GM23248 (cell line): ENCODE measurements at regions not wholly inside any gene's neighbourhood (a gene's known extent, or its start where the extent isn't known, plus 50 kb on each side); places are given as distances from the start of the nearest gene placed in this dataset.

Source experiments
- DNase-seq: peaks from one replicate; pipeline ENCODE4 v3.0.0-alpha.2; 2015
- H2AFZ ChIP-seq: fragments of 200-600 bp; sonication (generic); 2 replicates; pipeline ENCODE4 v1.6.1; 2016; ENCODE audit warnings: antibody characterized with exemption
- H3F3A ChIP-seq: fragments of 200-600 bp; sonication (generic); 2 replicates; pipeline ENCODE4 v1.6.1; 2016; ENCODE audit warnings: mild to moderate bottlenecking, antibody characterized with exemption, mixed run types; ENCODE audit not compliant: insufficient read depth
- H3K27ac ChIP-seq: fragments of 200-600 bp; sonication (generic); 2 replicates; pipeline ENCODE4 v1.5.1; 2016; ENCODE audit warnings: mild to moderate bottlenecking
- H3K27me3 ChIP-seq: fragments of 200-600 bp; sonication (generic); replicated peaks from 2 replicates; pipeline ENCODE4 v1.6.1; 2016; ENCODE audit warnings: mild to moderate bottlenecking; ENCODE audit not compliant: insufficient read depth
- H3K36me3 ChIP-seq: fragments of 200-600 bp; sonication (generic); 2 replicates; pipeline ENCODE4 v1.6.1; 2016; ENCODE audit warnings: low read depth, mild to moderate bottlenecking
- H3K4me1 ChIP-seq: fragments of 200-600 bp; sonication (generic); 2 replicates; pipeline ENCODE4 v1.6.1; 2016; ENCODE audit warnings: mild to moderate bottlenecking; ENCODE audit not compliant: insufficient read depth
- H3K4me2 ChIP-seq: fragments of 200-600 bp; sonication (generic); one replicate; pipeline ENCODE4 v1.6.1; 2016; ENCODE audit warnings: mild to moderate bottlenecking; ENCODE audit not compliant: unreplicated experiment
- H3K4me3 ChIP-seq: fragments of 200-600 bp; sonication (generic); 2 replicates; pipeline ENCODE4 v1.5.1; 2016; ENCODE audit warnings: mild to moderate bottlenecking
- H3K79me2 ChIP-seq: fragments of 200-600 bp; sonication (generic); 2 replicates; pipeline ENCODE4 v1.6.1; 2016; ENCODE audit warnings: mild to moderate bottlenecking; ENCODE audit not compliant: insufficient read depth
- H3K9ac ChIP-seq: fragments of 200-600 bp; sonication (generic); 2 replicates; pipeline ENCODE4 v1.6.1; 2016; ENCODE audit warnings: mild to moderate bottlenecking
- H3K9me2 ChIP-seq: fragments of 200-600 bp; sonication (generic); 2 replicates; pipeline ENCODE4 v1.6.1; 2016; ENCODE audit warnings: mixed run types, mild to moderate bottlenecking, moderate library complexity; ENCODE audit not compliant: insufficient read depth
- H3K9me3 ChIP-seq: fragments of 200-600 bp; sonication (generic); one replicate; pipeline ENCODE4 v1.6.1; 2017; ENCODE audit warnings: low read depth
- H4K20me1 ChIP-seq: fragments of 200-600 bp; sonication (generic); 2 replicates; pipeline ENCODE4 v1.6.0; 2016; ENCODE audit not compliant: insufficient read depth
- EZH2 ChIP-seq: fragments of 200-600 bp; sonication (generic); IDR thresholded peaks from 2 replicates; pipeline ENCODE4 v1.6.1; 2018; ENCODE audit warnings: antibody characterized with exemption, mild to moderate bottlenecking; ENCODE audit not compliant: insufficient read depth, poor library complexity, severe bottlenecking
- EZH2phosphoT487 ChIP-seq: fragments of 200-600 bp; sonication (generic); IDR thresholded peaks from 2 replicates; pipeline ENCODE4 v1.6.1; 2018; ENCODE audit warnings: antibody characterized with exemption, moderate library complexity, mild to moderate bottlenecking, low read depth; ENCODE audit not compliant: insufficient read depth
- WGBS, 2 experiments: methylation state at CpG; one replicate each; pipeline ENCODE4 v1.1.6; 2015 to 2017; ENCODE audit warnings: low lambda C conversion rate in 2 of 2, low coverage in 1 of 2; ENCODE audit errors: missing lambda C conversion rate in 2 of 2; 5-methylcytosine and 5-hydroxymethylcytosine counted together
- in situ Hi-C: fragments of 300-500 bp; cut with MboI; formaldehyde crosslinking; loops from 2 replicates; pipeline ENCODE4 v1.15.0; 2020

- in situ Hi-C loops: loop anchor here (25.0 kb wide), 1 partner anchor 481 kb away; no protein-coding TSS in a partner anchor
- peaks cover 12% of the 10 kb centered on the region for H3K4me1 ChIP-seq
- no peak overlapping the region; the same call in 1 of the 2 replicates for H3K9ac ChIP-seq
- 18 to 19% methylated on average over 13 of the region's 13 CpGs for WGBS, 2 experiments
- no peaks in the 10 kb centered on the region for H3K9me3 ChIP-seq
- no peaks in the 10 kb centered on the region for H3K9me2 ChIP-seq
- H3K79me2 ChIP-seq: no peaks in the 10 kb centered on the region
- H3K4me2 ChIP-seq: peak overlapping the region; percentile 19
- no peaks in the 10 kb centered on the region for H3K36me3 ChIP-seq
- peak; percentile 94 for DNase-seq
- H2AFZ ChIP-seq: no peak overlapping the region
- H4K20me1 ChIP-seq: no peaks in the 10 kb centered on the region
- peak overlapping the region; percentile 10; the same call in 1 of the 2 replicates for H3K27ac ChIP-seq
- H3K27me3 ChIP-seq: peaks cover 14% of the 10 kb centered on the region
- H3K4me3 ChIP-seq: peak overlapping the region; percentile 49; the same call in 1 of the 2 replicates
- TF ChIP-seq EZH2phosphoT487: no peak
- no peak for TF ChIP-seq EZH2
- H3F3A ChIP-seq: peaks cover 8% of the 10 kb centered on the region; the same call in 1 of the 2 replicates
Observed at GRCh38 chr11:31968461-31969358, 122.2 kb upstream of the RCN1 start.

GRCh38 chr11:31967404-31968130, 123.3 kb upstream of the RCN1 start:
- in situ Hi-C loops: loop anchor here (25.0 kb wide), 1 partner anchor 480 kb away; no protein-coding TSS in a partner anchor
- H3K79me2 ChIP-seq: no peaks in the 10 kb centered on the region
- no peaks in the 10 kb centered on the region for H4K20me1 ChIP-seq
- peaks cover 14% of the 10 kb centered on the region for H3K27me3 ChIP-seq
- DNase-seq: no peak
- no peak overlapping the region for H2AFZ ChIP-seq
- TF ChIP-seq EZH2: no peak
- no peak for TF ChIP-seq EZH2phosphoT487
- no peak overlapping the region for H3K27ac ChIP-seq
- WGBS, 2 experiments: 74 to 76% methylated on average over 7 of the region's 7 CpGs
- no peak overlapping the region for H3K9ac ChIP-seq
- H3K4me3 ChIP-seq: no peak overlapping the region
- peaks cover 8% of the 10 kb centered on the region; the same call in 1 of the 2 replicates for H3F3A ChIP-seq
- no peaks in the 10 kb centered on the region for H3K9me2 ChIP-seq
- H3K9me3 ChIP-seq: no peaks in the 10 kb centered on the region
- H3K4me2 ChIP-seq: no peak overlapping the region
- no peaks in the 10 kb centered on the region for H3K36me3 ChIP-seq
- H3K4me1 ChIP-seq: peaks cover 12% of the 10 kb centered on the region

- no peak overlapping the region for H3K4me3 ChIP-seq
- peaks cover 12% of the 10 kb centered on the region for H3K4me1 ChIP-seq
- no peak overlapping the region for H3K9ac ChIP-seq
- in situ Hi-C loops: loop anchor here (25.0 kb wide), 1 partner anchor 480 kb away; no protein-coding TSS in a partner anchor
- H4K20me1 ChIP-seq: no peaks in the 10 kb centered on the region
- H3K4me2 ChIP-seq: no peak overlapping the region
- H3K9me2 ChIP-seq: no peaks in the 10 kb centered on the region
- no peak overlapping the region for H2AFZ ChIP-seq
- H3F3A ChIP-seq: peaks cover 8% of the 10 kb centered on the region; the same call in 1 of the 2 replicates
- DNase-seq: no peak
- peaks cover 14% of the 10 kb centered on the region for H3K27me3 ChIP-seq
- no peaks in the 10 kb centered on the region for H3K36me3 ChIP-seq
- no peaks in the 10 kb centered on the region for H3K9me3 ChIP-seq
- 86 to 89% methylated on average over 9 of the region's 9 CpGs for WGBS, 2 experiments
- no peaks in the 10 kb centered on the region for H3K79me2 ChIP-seq
- no peak overlapping the region for H3K27ac ChIP-seq
- no peak for TF ChIP-seq EZH2phosphoT487
- TF ChIP-seq EZH2: no peak
Observed at GRCh38 chr11:31966846-31967245, 124.0 kb upstream of the RCN1 start.

GRCh38 chr11:31964181-31964580, 126.7 kb upstream of the RCN1 start:
- Histone ChIP-seq H3K4me2 (no peak overlapping the region), H3K27ac (no peak overlapping the region), H2AFZ (no peak overlapping the region), H3K27me3 (peaks cover 14% of the 10 kb centered on the region), H3K36me3 (no peaks in the 10 kb centered on the region), H3K9me3 (no peaks in the 10 kb centered on the region), H3F3A (peaks cover 4% of the 10 kb centered on the region; the same call in 1 of the 2 replicates), H3K9ac (no peak overlapping the region), H3K4me3 (no peak overlapping the region), H3K79me2 (no peaks in the 10 kb centered on the region), H3K4me1 (peaks cover 14% of the 10 kb centered on the region; the same call in 1 of the 2 replicates), H4K20me1 (no peaks in the 10 kb centered on the region), H3K9me2 (no peaks in the 10 kb centered on the region)
- no peak for TF ChIP-seq EZH2phosphoT487
- TF ChIP-seq EZH2: no peak
- 74 to 83% methylated on average over 3 of the region's 3 CpGs for WGBS, 2 experiments
- in situ Hi-C loops: loop anchor here (25.0 kb wide), 1 partner anchor 477 kb away; no protein-coding TSS in a partner anchor
- DNase-seq: no peak
